ENCODE measurements at regions not wholly inside any gene's neighbourhood (a gene's known extent, or its start where the extent isn't known, plus 50 kb on each side); places are given as distances from the start of the nearest gene placed in this dataset.
"Not testable (repeated sequence)": the region's sequence is repeated elsewhere in the genome, so short reads cannot be mapped to it uniquely, and the experiment has no call there.

DNA sequence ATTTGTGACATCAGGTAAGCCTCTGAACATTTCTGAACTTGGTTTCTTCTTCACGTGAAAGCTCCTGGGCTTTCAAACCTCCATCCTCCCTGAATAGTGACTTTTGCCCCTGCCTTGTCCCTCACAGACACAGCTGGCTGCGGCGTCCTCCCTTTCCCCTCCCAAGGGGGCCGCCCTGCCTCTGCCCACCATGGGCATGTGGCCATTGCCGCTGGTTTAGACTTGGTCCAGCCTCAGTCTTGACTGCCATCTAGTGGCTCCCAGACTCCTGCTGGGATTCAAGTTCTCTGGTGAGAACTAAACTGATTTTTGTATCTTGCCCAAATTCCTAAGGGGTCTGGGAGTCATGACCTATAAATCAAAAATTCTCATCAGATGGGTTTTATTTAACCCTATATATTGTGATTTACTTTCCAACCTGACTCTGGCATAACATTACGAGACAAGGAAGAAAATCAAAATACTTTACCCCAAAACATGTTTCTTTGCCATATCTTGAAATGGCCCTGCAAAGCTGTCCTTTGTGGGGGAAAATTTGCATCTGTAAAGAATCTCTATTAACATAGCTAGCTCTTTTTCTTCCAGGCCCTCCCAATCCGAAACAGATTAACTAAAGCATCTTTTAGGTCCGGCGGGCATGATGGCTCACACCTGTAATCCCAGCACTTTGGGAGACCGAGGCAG, 73.9 kb upstream of the SEC14L1 start:
- not testable (repeated sequence) for H3K36me3 Mint-ChIP-seq, H3K9me3 Mint-ChIP-seq, H3K4me3 Mint-ChIP-seq, H3K27ac Mint-ChIP-seq, H3K4me1 Mint-ChIP-seq
- DNase-seq (ENCODE audit: low spot score in 2 of 2, unreplicated experiment in 2 of 2), result peak; percentile 40 to 63
- H3K27me3 Mint-ChIP-seq (ENCODE audit: low read depth), result peaks cover 61% of the 10 kb centered on the region
- TF ChIP-seq, protein P1, sequence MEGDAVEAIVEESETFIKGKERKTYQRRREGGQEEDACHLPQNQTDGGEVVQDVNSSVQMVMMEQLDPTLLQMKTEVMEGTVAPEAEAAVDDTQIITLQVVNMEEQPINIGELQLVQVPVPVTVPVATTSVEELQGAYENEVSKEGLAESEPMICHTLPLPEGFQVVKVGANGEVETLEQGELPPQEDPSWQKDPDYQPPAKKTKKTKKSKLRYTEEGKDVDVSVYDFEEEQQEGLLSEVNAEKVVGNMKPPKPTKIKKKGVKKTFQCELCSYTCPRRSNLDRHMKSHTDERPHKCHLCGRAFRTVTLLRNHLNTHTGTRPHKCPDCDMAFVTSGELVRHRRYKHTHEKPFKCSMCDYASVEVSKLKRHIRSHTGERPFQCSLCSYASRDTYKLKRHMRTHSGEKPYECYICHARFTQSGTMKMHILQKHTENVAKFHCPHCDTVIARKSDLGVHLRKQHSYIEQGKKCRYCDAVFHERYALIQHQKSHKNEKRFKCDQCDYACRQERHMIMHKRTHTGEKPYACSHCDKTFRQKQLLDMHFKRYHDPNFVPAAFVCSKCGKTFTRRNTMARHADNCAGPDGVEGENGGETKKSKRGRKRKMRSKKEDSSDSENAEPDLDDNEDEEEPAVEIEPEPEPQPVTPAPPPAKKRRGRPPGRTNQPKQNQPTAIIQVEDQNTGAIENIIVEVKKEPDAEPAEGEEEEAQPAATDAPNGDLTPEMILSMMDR (IDR thresholded peaks at IDR 0.05; ENCODE audit: unreplicated experiment), result peak; percentile 36

DNA sequence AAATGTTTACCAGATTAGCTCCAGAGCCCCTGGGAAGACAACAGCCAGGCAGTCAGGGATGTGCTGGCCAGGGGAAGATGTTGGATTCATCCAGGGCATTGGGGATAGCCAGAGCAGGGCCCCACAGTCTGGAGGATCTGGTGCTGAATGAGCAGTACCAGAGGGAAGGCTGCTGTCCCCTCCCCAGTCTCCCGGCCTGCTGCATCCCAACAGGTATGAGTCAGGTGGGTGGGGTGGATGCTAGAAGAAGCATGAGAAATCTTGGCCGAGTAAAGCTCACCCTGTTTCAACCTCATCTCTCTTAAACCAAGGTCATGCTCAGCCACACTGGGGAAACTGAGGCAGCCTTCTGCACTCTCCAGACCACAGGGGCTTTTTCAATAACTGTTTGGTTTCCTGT, 71.9 kb upstream of the SEC14L1 start:
- peaks cover 82% of the 10 kb centered on the region for H3K27me3 Mint-ChIP-seq (ENCODE audit: low read depth)
- H3K36me3 Mint-ChIP-seq, result no peaks in the 10 kb centered on the region

DNA sequence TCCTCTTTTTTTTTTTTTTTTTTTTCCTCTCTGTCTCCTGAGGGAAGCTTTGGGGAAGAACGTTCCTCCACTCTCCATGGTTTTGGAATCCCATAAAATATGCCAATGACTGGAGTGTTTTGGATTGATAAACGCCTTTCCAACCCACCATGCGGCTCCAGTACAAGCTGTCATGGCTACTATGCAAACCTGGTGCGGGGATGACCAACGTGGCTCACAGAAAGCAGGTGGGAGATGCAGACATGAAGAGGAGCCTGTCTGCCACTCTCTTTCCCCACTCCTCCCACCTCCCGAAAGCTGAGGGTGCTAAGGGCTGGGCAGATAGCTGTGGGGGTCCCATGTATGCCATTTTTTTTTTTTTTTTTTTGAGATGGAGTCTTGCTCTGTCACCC, 69.9 kb upstream of the SEC14L1 start:
- TF ChIP-seq, protein P1 (IDR thresholded peaks at IDR 0.05; ENCODE audit: unreplicated experiment), result no peak
- H3K9me3 Mint-ChIP-seq, result no peaks in the 10 kb centered on the region
- H3K27me3 Mint-ChIP-seq (ENCODE audit: low read depth), result peaks cover 87% of the 10 kb centered on the region
- DNase-seq (ENCODE audit: low spot score in 2 of 2, unreplicated experiment in 2 of 2), result no peak
- no peak overlapping the region for H3K27ac Mint-ChIP-seq
- no peak overlapping the region for H3K4me3 Mint-ChIP-seq
- no peaks in the 10 kb centered on the region for H3K4me1 Mint-ChIP-seq
- H3K36me3 Mint-ChIP-seq, result no peaks in the 10 kb centered on the region

More for the DNA sequence above, 71.9 kb upstream of the SEC14L1 start:
- no peak for DNase-seq (ENCODE audit: low spot score in 2 of 2, unreplicated experiment in 2 of 2)
- Mint-ChIP-seq H3K9me3 (no peaks in the 10 kb centered on the region), H3K27ac (no peak overlapping the region), H3K4me1 (no peaks in the 10 kb centered on the region), H3K4me3 (no peak overlapping the region)
- TF ChIP-seq, protein P1 (IDR thresholded peaks at IDR 0.05; ENCODE audit: unreplicated experiment), result no peak

DNA sequence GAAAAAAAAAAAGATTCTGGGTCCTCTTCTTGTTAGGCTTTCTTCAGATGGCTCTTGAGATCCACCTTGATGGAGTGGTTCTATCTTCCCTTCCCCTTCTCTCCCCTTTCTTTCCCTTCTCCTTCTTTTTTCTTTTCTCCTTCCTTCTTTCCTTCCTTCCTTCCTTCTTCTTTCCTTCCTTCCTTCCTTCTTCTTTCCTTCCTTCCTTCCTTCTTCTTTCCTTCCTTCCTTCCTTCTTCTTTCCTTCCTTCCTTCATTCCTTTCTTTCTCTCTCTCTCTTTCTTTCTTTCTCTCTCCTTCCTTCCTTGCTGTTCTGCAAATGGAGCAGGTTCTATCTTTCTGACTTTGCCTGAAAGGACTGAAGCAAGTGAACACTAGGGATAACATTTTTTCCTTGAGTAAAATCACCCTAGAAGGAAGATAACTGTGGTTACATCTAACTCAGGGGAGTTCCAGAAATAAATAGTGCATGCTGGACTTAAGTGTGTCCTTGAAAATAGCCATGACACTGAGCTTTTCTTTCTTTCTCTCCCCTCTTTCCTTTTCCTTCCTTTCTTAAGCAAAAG, 68.8 kb upstream of the SEC14L1 start:
- TF ChIP-seq, protein P1 (IDR thresholded peaks at IDR 0.05; ENCODE audit: unreplicated experiment), result no peak
- Mint-ChIP-seq H3K4me3 (no peak overlapping the region), H3K4me1 (peaks cover 6% of the 10 kb centered on the region), H3K27ac (no peak overlapping the region), H3K9me3 (no peaks in the 10 kb centered on the region), H3K36me3 (no peaks in the 10 kb centered on the region), H3K27me3 (ENCODE audit: low read depth) (peaks cover 89% of the 10 kb centered on the region)
- no peak for DNase-seq (ENCODE audit: low spot score in 2 of 2, unreplicated experiment in 2 of 2)

DNA sequence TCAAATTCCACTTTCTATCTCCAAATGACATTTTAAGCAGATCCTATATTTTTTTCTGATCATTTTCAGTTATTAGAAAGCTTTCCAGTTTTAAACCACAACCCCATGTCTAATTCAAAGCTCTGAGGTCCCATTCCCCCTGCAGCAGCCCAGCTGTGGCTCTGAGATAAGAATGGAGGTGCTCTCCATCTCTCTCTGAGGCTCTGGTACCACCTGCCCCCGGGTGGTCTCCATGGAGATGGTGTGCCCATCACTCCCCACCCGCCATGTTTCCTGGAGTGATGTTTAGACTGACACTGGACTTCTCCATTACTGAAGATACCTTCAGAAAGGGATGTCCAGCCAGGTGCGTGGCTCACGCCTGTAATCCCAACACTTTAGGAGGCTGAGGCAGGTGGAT, 68.1 kb upstream of the SEC14L1 start:
- Mint-ChIP-seq H3K27me3 (ENCODE audit: low read depth) (peaks cover 89% of the 10 kb centered on the region), H3K4me1 (peaks cover 6% of the 10 kb centered on the region), H3K4me3 (no peak overlapping the region)

More for the DNA sequence above, 68.1 kb upstream of the SEC14L1 start:
- H3K27ac Mint-ChIP-seq, result no peak overlapping the region
- DNase-seq (ENCODE audit: low spot score in 2 of 2, unreplicated experiment in 2 of 2), result no peak
- H3K9me3 Mint-ChIP-seq, result no peaks in the 10 kb centered on the region
- TF ChIP-seq, protein P1 (IDR thresholded peaks at IDR 0.05; ENCODE audit: unreplicated experiment), result no peak
- H3K36me3 Mint-ChIP-seq, result no peaks in the 10 kb centered on the region

Data from mesothelial cell of epicardium (in vitro differentiated cells).